Parathyroid adenoma (tissue), 2 donors: ENCODE measurements at regions not wholly inside any gene's neighbourhood (a gene's known extent, or its start where the extent isn't known, plus 50 kb on each side); places are given as distances from the start of the nearest gene placed in this dataset.

Source experiments
- H2AFZ ChIP-seq: fragments of 300-600 bp; sonication (generic); one replicate; pipeline ENCODE4 v1.7.0; 2017; ENCODE audit warnings: antibody characterized with exemption, mild to moderate bottlenecking
- H3K27ac ChIP-seq: fragments of 300-600 bp; sonication (generic); one replicate; pipeline ENCODE4 v1.7.0; 2017
- H3K27me3 ChIP-seq: fragments of 300-600 bp; sonication (generic); one replicate; pipeline ENCODE4 v1.7.0; 2017; ENCODE audit warnings: low read length; ENCODE audit not compliant: control insufficient read depth, insufficient read depth
- H3K36me3 ChIP-seq: fragments of 300-600 bp; sonication (generic); one replicate; pipeline ENCODE4 v1.7.0; 2017; ENCODE audit warnings: low read length; ENCODE audit not compliant: control insufficient read depth, insufficient read depth
- H3K4me1 ChIP-seq: fragments of 300-600 bp; sonication (generic); one replicate; pipeline ENCODE4 v1.7.0; 2017; ENCODE audit warnings: control low read depth
- H3K4me2 ChIP-seq: fragments of 300-600 bp; sonication (generic); one replicate; pipeline ENCODE4 v1.7.0; 2017; ENCODE audit warnings: low read length
- H3K4me3 ChIP-seq: fragments of 300-600 bp; sonication (generic); one replicate; pipeline ENCODE4 v1.7.0; 2017; ENCODE audit warnings: low read depth, low read length
- H3K79me2 ChIP-seq: fragments of 300-600 bp; sonication (generic); one replicate; pipeline ENCODE4 v1.7.0; 2017; ENCODE audit warnings: control low read depth
- H3K9ac ChIP-seq: fragments of 300-600 bp; sonication (generic); one replicate; pipeline ENCODE4 v1.7.0; 2017; ENCODE audit warnings: mild to moderate bottlenecking
- H3K9me3 ChIP-seq: fragments of 300-600 bp; sonication (generic); one replicate; pipeline ENCODE4 v1.7.0; 2017; ENCODE audit warnings: low read length; ENCODE audit not compliant: control insufficient read depth
- TF ChIP-seq, protein P1 (sequence below): fragments of 300-600 bp; sonication (generic); IDR thresholded peaks from one replicate; pipeline ENCODE4 v1.7.0; 2017; ENCODE audit warnings: antibody characterized with exemption, mild to moderate bottlenecking
- donor health status: primary hyperparathyroidism.

DNA sequence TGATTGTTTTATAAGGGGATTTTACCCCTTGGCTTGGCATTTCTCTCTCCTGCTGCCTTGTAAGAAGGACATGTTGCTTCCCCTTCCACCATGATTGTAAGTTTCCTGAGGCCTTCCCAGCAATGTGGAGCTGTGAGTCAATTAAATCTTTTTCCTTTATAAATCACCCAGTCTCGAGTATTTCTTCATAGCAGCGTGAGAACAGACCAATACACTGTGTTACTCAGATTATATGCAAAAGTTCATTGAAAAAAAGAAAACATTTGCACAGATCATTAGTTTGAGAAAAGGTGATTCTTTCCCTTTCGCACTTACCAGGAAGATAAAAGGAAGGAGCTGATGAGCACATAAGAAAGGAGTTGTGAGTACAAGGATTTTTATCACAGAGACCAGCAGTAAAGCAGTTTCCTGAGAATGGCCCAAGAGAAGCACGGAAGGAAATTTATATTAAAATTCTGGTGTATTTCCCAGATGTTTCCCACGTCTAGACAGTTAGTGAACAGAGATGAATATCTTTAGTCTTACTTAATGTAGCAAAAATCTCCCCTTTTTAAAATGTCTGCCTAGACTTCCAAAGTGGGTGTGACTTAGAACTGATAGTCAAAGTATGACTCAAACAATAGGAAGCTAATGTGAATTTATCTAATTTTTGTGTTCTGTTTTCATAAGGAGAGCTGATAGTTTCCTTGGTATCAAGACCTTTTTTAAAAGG is 431.8 kb upstream of the SGCG start:
- Histone ChIP-seq H3K27ac (no peak overlapping the region), H3K9me3 (no peaks in the 10 kb centered on the region), H3K4me1 (no peaks in the 10 kb centered on the region), H3K36me3 (no peaks in the 10 kb centered on the region), H3K27me3 (no peaks in the 10 kb centered on the region), H3K4me3 (no peak overlapping the region), H3K79me2 (no peaks in the 10 kb centered on the region), H3K9ac (no peak overlapping the region), H3K4me2 (no peak overlapping the region), H2AFZ (no peak overlapping the region)
- TF ChIP-seq, protein P1, sequence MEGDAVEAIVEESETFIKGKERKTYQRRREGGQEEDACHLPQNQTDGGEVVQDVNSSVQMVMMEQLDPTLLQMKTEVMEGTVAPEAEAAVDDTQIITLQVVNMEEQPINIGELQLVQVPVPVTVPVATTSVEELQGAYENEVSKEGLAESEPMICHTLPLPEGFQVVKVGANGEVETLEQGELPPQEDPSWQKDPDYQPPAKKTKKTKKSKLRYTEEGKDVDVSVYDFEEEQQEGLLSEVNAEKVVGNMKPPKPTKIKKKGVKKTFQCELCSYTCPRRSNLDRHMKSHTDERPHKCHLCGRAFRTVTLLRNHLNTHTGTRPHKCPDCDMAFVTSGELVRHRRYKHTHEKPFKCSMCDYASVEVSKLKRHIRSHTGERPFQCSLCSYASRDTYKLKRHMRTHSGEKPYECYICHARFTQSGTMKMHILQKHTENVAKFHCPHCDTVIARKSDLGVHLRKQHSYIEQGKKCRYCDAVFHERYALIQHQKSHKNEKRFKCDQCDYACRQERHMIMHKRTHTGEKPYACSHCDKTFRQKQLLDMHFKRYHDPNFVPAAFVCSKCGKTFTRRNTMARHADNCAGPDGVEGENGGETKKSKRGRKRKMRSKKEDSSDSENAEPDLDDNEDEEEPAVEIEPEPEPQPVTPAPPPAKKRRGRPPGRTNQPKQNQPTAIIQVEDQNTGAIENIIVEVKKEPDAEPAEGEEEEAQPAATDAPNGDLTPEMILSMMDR, result no peak

DNA sequence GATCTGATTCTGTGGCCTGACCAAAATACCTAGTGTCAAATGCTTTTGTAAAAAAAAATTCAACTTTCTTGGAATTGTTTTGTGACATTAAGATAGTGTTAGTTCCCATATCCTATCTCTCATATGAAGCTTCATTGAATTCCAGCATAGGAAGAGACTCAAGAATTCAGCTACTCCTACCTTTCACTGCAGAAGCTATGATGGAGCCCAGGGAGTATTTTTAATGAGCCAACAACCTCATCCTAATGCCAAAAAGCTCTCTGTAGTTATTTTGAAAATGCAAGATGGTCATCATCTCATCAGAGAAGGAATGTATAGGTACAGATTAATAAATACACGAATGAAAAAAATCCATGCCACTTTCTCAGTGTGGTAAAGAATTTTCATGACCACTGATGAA is 431.2 kb upstream of the SGCG start:
- Histone ChIP-seq H3K27ac (no peak overlapping the region), H3K9ac (no peak overlapping the region)

DNA sequence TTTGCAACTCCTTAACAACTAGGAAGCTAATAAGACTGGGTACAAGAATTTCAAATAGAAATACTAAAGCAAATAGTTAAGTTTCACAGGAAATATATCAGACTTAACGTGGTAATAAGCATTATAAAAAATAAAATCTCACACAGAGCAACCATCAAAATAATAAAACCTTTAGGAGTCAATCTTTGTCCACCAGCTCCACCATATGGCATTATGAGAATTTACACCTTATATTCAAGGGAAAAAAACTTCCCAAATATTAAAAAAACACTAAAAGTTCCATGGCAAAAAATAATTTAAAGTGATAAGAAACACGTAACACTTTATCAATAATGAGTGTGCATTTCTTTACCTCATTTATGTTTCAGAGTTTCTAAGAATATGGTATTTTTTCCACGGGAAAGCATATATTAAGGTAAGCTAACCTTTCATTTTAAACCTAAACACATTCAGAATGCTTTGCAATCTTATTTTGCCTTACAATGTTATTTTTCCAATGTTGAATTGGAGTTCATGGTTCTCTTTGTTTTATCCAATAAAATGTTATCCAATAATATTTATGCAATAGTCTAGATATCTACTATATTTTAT is 423.2 kb upstream of the SGCG start:
- H3K9ac ChIP-seq, result no peak overlapping the region
- H3K4me2 ChIP-seq, result no peak overlapping the region
- no peaks in the 10 kb centered on the region for H3K27me3 ChIP-seq
- no peaks in the 10 kb centered on the region for H3K36me3 ChIP-seq
- H3K27ac ChIP-seq, result no peak overlapping the region
- H3K4me1 ChIP-seq, result no peaks in the 10 kb centered on the region
- H3K79me2 ChIP-seq, result no peaks in the 10 kb centered on the region
- TF ChIP-seq, protein P1, result no peak
- no peak overlapping the region for H2AFZ ChIP-seq
- no peak overlapping the region for H3K4me3 ChIP-seq
- H3K9me3 ChIP-seq, result no peaks in the 10 kb centered on the region

More for the DNA sequence above, 431.2 kb upstream of the SGCG start:
- TF ChIP-seq, protein P1, result no peak
- Histone ChIP-seq H3K9me3 (no peaks in the 10 kb centered on the region), H3K27me3 (no peaks in the 10 kb centered on the region), H3K4me1 (no peaks in the 10 kb centered on the region), H3K36me3 (no peaks in the 10 kb centered on the region), H3K79me2 (no peaks in the 10 kb centered on the region), H3K4me2 (no peak overlapping the region), H2AFZ (no peak overlapping the region), H3K4me3 (no peak overlapping the region)

DNA sequence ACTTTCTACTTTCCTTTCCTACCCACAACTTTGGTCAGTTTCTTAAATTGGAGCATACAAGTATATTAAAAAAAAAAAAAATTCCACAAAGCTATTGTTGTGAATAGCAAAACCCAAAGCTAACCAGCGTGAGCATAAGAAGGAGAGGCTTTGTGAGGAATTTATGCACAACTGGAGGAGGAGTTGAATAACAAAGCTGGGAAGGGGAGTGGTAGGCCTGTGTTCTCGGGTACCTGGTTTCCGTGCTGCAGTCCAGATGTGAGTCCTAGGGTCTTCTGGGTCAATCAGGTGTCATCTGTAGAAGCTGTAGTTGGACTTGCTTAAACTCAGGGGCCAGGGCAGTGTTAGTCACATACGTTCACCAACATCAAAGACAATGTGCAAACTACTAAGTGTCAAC is 422.5 kb upstream of the SGCG start:
- no peak overlapping the region for H3K27ac ChIP-seq
- no peak overlapping the region for H3K4me3 ChIP-seq
- H3K9me3 ChIP-seq, result no peaks in the 10 kb centered on the region
- H3K36me3 ChIP-seq, result no peaks in the 10 kb centered on the region
- H3K4me1 ChIP-seq, result no peaks in the 10 kb centered on the region
- no peaks in the 10 kb centered on the region for H3K27me3 ChIP-seq
- H3K9ac ChIP-seq, result no peak overlapping the region
- TF ChIP-seq, protein P1, result no peak
- H2AFZ ChIP-seq, result no peak overlapping the region
- H3K4me2 ChIP-seq, result no peak overlapping the region
- no peaks in the 10 kb centered on the region for H3K79me2 ChIP-seq

DNA sequence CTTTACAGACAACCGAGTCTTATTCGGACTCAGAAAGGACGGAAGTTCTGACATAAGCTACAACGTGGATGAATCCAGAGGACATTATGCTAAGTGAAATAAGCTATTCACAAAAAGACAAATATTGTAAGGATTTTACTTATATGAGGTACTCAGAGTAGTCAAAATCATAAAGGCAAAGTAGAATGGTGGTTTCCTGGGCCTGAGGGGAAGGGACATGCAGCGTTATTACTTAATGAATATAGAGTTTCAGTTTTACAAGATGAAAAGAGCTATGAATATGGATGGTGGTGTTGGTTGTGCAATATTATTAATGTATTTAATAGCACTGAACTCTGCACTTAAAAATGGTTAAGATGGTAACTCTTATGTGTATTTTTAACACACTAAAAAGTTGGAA is 419.1 kb upstream of the SGCG start:
- Histone ChIP-seq H3K27ac (no peak overlapping the region), H3K4me3 (no peak overlapping the region), H3K9ac (no peak overlapping the region), H3K4me2 (no peak overlapping the region), H3K27me3 (no peaks in the 10 kb centered on the region), H3K9me3 (no peaks in the 10 kb centered on the region), H3K79me2 (no peaks in the 10 kb centered on the region), H2AFZ (no peak overlapping the region), H3K36me3 (no peaks in the 10 kb centered on the region), H3K4me1 (no peaks in the 10 kb centered on the region)
- TF ChIP-seq, protein P1, result no peak
